CD4-positive, alpha-beta T cell (primary cell): ENCODE measurements at regions not wholly inside any gene's neighbourhood (a gene's known extent, or its start where the extent isn't known, plus 50 kb on each side); places are given as distances from the start of the nearest gene placed in this dataset.
"Not testable (repeated sequence)": the region's sequence is repeated elsewhere in the genome, so short reads cannot be mapped to it uniquely, and the experiment has no call there.

Source experiments
- ATAC-seq: fragments of 200-7000 bp; cut with Tn5 transposase; one replicate; pipeline ENCODE4 v1.10.0; 2022; ENCODE audit warnings: mild to moderate bottlenecking; ENCODE audit not compliant: poor library complexity
- CTCF ChIA-PET: fragments of 350-600 bp; sonication (Branson Sonifier 250); formaldehyde crosslinking; loops from one replicate; lab custom pipeline; 2021; ENCODE audit warnings: antibody characterized with exemption, inconsistent platforms; lab: Charles Lee
- POLR2A ChIA-PET: fragments of 350-600 bp; sonication (Branson Sonifier 250); formaldehyde crosslinking; loops from one replicate; lab custom pipeline; 2021; ENCODE audit warnings: antibody characterized with exemption, inconsistent platforms; lab: Charles Lee
- DNase-seq, 14 experiments: peaks; one replicate each; pipeline ENCODE4 v3.0.0-alpha.2; 2013 to 2020; ENCODE audit warnings: mixed read lengths in 2 of 14
- H3K27ac ChIP-seq, 2 donors: one replicate each; pipeline versions ENCODE4 v1.5.1 to v1.7.0; 2013; ENCODE audit warnings: low read length in 2 of 2, low read depth in 1 of 2, mild to moderate bottlenecking in 1 of 2
- H3K27me3 ChIP-seq, 2 experiments: 1 replicate in 1 of 2; 2 replicates in 1 of 2; pipeline versions ENCODE4 v1.6.1 to v1.7.0; 2013; ENCODE audit warnings: low read length in 2 of 2, control low read depth in 1 of 2, mild to moderate bottlenecking in 1 of 2, moderate library complexity in 1 of 2; ENCODE audit not compliant: insufficient read depth in 2 of 2, control insufficient read depth in 1 of 2
- H3K36me3 ChIP-seq: one replicate; pipeline ENCODE4 v1.6.1; 2013; ENCODE audit warnings: low read length, control low read depth; ENCODE audit not compliant: insufficient read depth
- H3K4me1 ChIP-seq: one replicate; pipeline ENCODE4 v1.6.1; 2013; ENCODE audit warnings: low read length, control low read depth; ENCODE audit not compliant: insufficient read depth
- H3K4me3 ChIP-seq: one replicate; pipeline ENCODE4 v1.5.1; 2013; ENCODE audit warnings: mild to moderate bottlenecking, low read length, moderate library complexity
- H3K9me3 ChIP-seq, 2 experiments: 1 replicate in 1 of 2; 2 replicates in 1 of 2; pipeline versions ENCODE4 v1.6.1 to v1.7.0; 2013; ENCODE audit warnings: low read length in 2 of 2, mild to moderate bottlenecking in 2 of 2, control low read depth in 1 of 2, moderate library complexity in 1 of 2; ENCODE audit not compliant: control insufficient read depth in 1 of 2, insufficient read depth in 1 of 2
- H3K27ac Mint-ChIP-seq: one replicate; pipeline ENCODE4 v1.8.0; 2020; ENCODE audit warnings: mixed read lengths
- H3K27me3 Mint-ChIP-seq: one replicate; pipeline ENCODE4 v1.8.0; 2021; ENCODE audit warnings: mixed read lengths
- H3K36me3 Mint-ChIP-seq: one replicate; pipeline ENCODE4 v1.8.0; 2021; ENCODE audit warnings: low read depth, mixed read lengths
- H3K4me1 Mint-ChIP-seq: one replicate; pipeline ENCODE4 v1.8.0; 2021; ENCODE audit warnings: low read depth, mixed read lengths
- H3K4me3 Mint-ChIP-seq: one replicate; pipeline ENCODE4 v1.8.0; 2020; ENCODE audit warnings: mild to moderate bottlenecking, mixed read lengths
- H3K9me3 Mint-ChIP-seq: one replicate; pipeline ENCODE4 v1.8.0; 2020; ENCODE audit warnings: mixed read lengths
- CTCF ChIP-seq: fragments of 200-600 bp; IDR thresholded peaks from one replicate; pipeline ENCODE4 v1.8.0; 2022; ENCODE audit warnings: antibody characterized with exemption, mild to moderate bottlenecking
- intact Hi-C, 2 experiments: fragments of 100-400 bp; cut with DNase I in 1 of 2; cut with micrococcal nuclease in 1 of 2; formaldehyde crosslinking; loops; one replicate each; pipeline versions ENCODE4 v1.15.1 to v1.9.0; 2023 to 2025; cut with DNase I, micrococcal nuclease

- Histone ChIP-seq H3K4me3 (no peak overlapping the region), H3K9me3 (peaks cover 0 to 4% of the 10 kb centered on the region in 2 experiments), H3K27me3 (no peaks in the 10 kb centered on the region), H3K27ac (no peak overlapping the region), H3K36me3 (no peaks in the 10 kb centered on the region), H3K4me1 (no peaks in the 10 kb centered on the region)
- Mint-ChIP-seq H3K27me3 (no peaks in the 10 kb centered on the region), H3K27ac (no peak overlapping the region), H3K4me3 (no peak overlapping the region), H3K36me3 (no peaks in the 10 kb centered on the region), H3K4me1 (no peaks in the 10 kb centered on the region), H3K9me3 (peaks cover 2% of the 10 kb centered on the region)
- ChIA-PET POLR2A (no interaction called here), CTCF (no interaction called here)
- intact Hi-C loops: no loop called here
- no peak for DNase-seq
- no peak for TF ChIP-seq CTCF
- ATAC-seq: no peak
Measured at GRCh38 chr4:59770601-59771264, 1429.4 kb upstream of the ADGRL3 start.

- no peak overlapping the region for H3K4me3 Mint-ChIP-seq
- no peak for TF ChIP-seq CTCF
- ChIA-PET POLR2A (no interaction called here), CTCF (no interaction called here)
- DNase-seq (no peak), ATAC-seq (no peak)
- Histone ChIP-seq H3K9me3 (peaks cover 0 to 3% of the 10 kb centered on the region in 2 experiments), H3K4me1 (no peaks in the 10 kb centered on the region), H3K27ac (no peak overlapping the region), H3K36me3 (no peaks in the 10 kb centered on the region), H3K27me3 (no peaks in the 10 kb centered on the region), H3K4me3 (no peak overlapping the region)
- H3K4me1 Mint-ChIP-seq: no peaks in the 10 kb centered on the region
- intact Hi-C loops: no loop called here
- H3K36me3 Mint-ChIP-seq: no peaks in the 10 kb centered on the region
- H3K27me3 Mint-ChIP-seq: no peaks in the 10 kb centered on the region
- H3K27ac Mint-ChIP-seq: no peak overlapping the region
- H3K9me3 Mint-ChIP-seq: peaks cover 2% of the 10 kb centered on the region
Measured at GRCh38 chr4:59772641-59773139, 1427.4 kb upstream of the ADGRL3 start.

GRCh38 chr4:59780271-59780670 is 1419.9 kb upstream of the ADGRL3 start:
- POLR2A ChIA-PET, H3K9me3 Mint-ChIP-seq, H3K27ac ChIP-seq, H3K4me1 ChIP-seq, H3K4me1 Mint-ChIP-seq, ATAC-seq, H3K27me3 ChIP-seq, CTCF ChIA-PET, H3K4me3 Mint-ChIP-seq, H3K27ac Mint-ChIP-seq, H3K27me3 Mint-ChIP-seq, intact Hi-C loops, H3K36me3 Mint-ChIP-seq, DNase-seq, H3K36me3 ChIP-seq, H3K4me3 ChIP-seq: not testable (repeated sequence)
- H3K9me3 ChIP-seq: peaks cover 0 to 12% of the 10 kb centered on the region in 2 experiments

- no peak overlapping the region for H3K4me3 Mint-ChIP-seq
- H3K27me3 Mint-ChIP-seq: no peaks in the 10 kb centered on the region
- H3K4me1 Mint-ChIP-seq: no peaks in the 10 kb centered on the region
- H3K36me3 ChIP-seq: no peaks in the 10 kb centered on the region
- intact Hi-C loops: no loop called here
- H3K4me1 ChIP-seq: no peaks in the 10 kb centered on the region
- no peak overlapping the region for H3K4me3 ChIP-seq
- no peak overlapping the region for H3K27ac Mint-ChIP-seq
- ChIA-PET CTCF (no interaction called here), POLR2A (no interaction called here)
- peaks cover 0 to 4% of the 10 kb centered on the region in 2 experiments for H3K9me3 ChIP-seq
- H3K27ac ChIP-seq: no peak overlapping the region
- H3K36me3 Mint-ChIP-seq: no peaks in the 10 kb centered on the region
- ATAC-seq: no peak
- no peak for DNase-seq
- H3K9me3 Mint-ChIP-seq: peaks cover 7% of the 10 kb centered on the region
- H3K27me3 ChIP-seq: no peaks in the 10 kb centered on the region
- no peak for TF ChIP-seq CTCF
Measured at GRCh38 chr4:59805176-59805575, 1395.0 kb upstream of the ADGRL3 start.
